CD1c-positive myeloid dendritic cell (primary cell): ENCODE measurements at regions not wholly inside any gene's neighbourhood (a gene's known extent, or its start where the extent isn't known, plus 50 kb on each side); places are given as distances from the start of the nearest gene placed in this dataset.
A peak's percentile ranks its signal among the peaks of the same experiment; 100 is the strongest.

Source experiments
- DNase-seq: peaks from one replicate; pipeline ENCODE4 v3.0.0-alpha.2; 2016; ENCODE audit errors: extremely low spot score

GRCh38 chr2:212711856-212712255, 173.3 kb upstream of the ERBB4 start:
- no peak for DNase-seq

DNA sequence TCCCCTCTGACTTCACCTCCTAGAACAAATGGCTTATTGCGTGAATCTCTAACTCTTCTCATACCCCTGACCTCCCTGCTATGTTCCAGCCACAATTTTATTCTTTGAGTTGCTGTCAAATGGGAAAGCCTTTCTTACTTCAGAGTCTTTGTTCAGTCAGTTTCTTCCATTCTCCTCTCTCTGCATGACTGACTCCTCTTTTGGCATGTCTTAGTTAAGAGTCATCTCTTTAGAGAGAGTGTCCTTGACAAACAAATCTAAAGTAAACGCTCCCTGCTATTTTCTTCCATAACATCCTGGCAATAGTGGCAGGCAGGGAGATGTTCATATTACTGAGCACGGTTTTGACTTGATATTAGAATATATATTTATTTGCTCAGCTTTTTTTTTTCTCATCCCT, 170.7 kb upstream of the ERBB4 start:
- no peak for DNase-seq

DNA sequence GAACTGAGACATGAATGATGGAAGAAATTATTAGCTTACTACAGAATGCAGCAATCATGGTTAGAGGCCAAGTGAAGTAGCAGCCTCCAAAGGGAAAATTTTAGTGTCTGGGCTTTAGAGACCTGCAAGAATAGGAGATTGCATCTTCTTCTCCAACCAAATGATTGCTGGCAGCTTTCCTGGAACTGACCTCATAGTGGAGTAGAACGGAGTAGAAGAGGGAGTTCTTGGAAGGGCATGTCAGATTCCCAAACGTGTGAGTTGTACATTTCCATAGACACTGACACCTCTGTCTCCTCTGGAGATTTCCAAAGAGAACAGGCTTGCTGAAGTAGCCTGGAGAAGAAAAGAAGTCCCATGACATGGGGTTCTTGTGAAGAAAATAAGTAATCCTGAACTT, 169.8 kb upstream of the ERBB4 start:
- no peak for DNase-seq

GRCh38 chr2:212695426-212695825, 156.8 kb upstream of the ERBB4 start:
- DNase-seq, result no peak

DNA sequence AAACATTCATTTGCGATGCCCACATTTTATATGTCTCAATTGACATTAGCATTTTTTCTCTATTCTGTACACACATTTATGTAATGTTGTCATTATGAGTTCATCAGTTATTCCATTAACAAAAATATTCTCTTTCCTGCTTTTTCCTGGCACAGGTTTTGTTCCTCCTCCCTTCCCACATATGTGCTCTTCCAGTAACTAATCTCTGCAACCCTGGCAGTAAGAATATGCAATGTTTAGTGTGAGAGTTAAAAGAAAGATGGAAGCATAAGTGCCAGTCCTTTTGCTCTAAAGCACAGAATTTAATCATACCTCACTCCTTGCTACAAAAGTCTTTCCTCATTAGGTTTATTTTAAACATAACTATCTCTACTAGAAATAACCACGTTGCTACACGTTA, 155.8 kb upstream of the ERBB4 start:
- DNase-seq, result no peak

GRCh38 chr2:212692466-212692865, 153.9 kb upstream of the ERBB4 start:
- DNase-seq, result no peak

- DNase-seq, result peak; percentile 60
Observed at GRCh38 chr2:212686285-212686895, 147.8 kb upstream of the ERBB4 start.

- DNase-seq, result no peak
Observed at GRCh38 chr2:212683346-212684097, 144.9 kb upstream of the ERBB4 start.

DNA sequence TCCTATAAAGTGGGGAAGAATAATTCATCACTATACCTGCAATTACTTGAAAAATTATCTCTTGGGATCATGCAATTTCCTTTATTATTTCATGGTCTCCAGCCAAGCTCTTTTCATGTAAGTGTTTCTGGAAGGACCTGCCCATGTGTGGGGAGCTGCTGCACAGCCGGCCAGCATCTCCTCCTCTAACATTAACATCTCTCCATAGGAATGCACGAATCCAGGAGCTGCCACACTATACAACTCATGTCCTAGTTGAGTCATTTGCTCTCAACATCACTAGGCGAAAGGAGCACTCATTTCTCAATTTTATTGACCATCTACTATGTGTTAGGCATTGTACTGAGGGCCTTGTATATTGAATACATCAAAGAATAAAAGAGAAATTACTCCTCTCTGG, 144.3 kb upstream of the ERBB4 start:
- no peak for DNase-seq

GRCh38 chr2:212677466-212677865, 138.9 kb upstream of the ERBB4 start:
- no peak for DNase-seq

- no peak for DNase-seq
Observed at GRCh38 chr2:212672186-212672585, 133.6 kb upstream of the ERBB4 start.

DNA sequence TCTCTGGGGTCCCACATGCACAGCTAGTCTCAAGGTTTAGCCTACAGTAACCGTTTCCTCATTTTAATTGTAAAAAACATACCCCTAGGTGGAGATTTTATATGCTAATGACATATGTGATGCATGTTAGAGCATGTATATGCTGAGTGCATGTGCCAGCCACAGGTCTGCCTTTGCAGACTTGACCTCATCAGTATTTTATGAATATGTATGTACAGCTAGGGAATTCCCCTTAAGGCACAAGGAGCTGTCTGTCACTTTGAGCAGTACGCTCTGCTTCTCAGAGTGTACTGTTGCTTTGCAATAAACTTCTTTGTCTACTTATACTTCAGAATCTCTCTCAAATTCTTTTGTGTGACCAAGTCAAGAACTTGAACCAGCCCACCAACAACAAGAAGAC, 131.2 kb upstream of the ERBB4 start:
- DNase-seq, result no peak

GRCh38 chr2:212667751-212668316, 129.2 kb upstream of the ERBB4 start:
- no peak for DNase-seq

DNA sequence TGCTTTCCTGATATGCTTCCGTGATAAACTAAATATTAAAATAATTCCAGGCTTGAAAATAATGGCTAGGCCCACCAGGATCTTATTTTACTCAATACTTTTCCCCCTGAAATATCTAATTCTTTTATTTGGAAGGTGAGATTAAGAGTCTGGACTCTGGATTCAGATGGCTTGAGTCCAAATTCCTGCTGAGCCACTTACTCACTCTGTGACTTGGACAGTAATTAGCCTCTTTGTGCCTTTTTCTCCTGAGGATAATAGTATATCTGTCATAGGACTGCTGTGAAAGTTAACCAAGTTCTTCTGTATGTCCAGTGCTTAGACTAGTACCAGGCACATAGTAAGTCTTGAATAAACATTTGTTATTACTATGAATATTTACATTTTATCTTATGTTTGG, 127.3 kb upstream of the ERBB4 start:
- no peak for DNase-seq

DNA sequence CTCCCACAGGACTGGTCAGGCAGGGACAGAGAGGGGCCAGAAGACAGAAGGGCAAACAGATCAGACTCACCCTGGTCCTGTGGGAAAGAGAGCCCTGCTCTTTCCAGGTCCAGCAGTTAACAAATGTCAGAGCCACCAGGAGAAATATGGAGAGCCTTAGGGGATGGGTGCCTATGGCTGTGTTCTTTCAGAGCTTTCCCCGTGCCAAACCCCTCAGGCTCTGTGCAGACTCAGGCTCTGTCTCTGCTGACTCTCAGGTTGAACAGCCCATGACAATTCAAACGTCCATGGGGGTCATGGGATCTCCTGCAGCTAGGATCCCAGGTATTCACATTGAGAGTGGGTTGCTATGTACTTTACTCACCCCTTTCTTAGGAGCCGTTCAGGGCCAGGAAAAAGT, 120.8 kb upstream of the ERBB4 start:
- DNase-seq, result no peak

DNA sequence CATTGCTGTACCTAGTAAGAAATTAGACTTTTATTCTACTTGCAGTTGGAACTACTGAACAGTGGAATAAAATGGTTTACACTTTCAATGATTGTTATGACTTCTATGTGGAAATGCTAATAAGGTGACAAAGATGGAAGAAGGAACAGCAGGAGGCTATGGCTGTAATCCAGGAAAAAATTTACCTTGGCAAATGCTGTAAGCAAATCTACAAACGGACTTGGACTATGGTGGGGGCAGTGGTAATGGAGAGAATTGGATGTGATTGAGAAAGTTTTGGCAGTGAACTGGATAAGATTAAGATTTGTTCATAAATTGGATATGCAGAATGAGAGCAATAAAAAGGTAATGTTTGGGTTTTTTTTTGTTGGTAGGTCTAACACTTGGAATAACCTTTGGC, 111.0 kb upstream of the ERBB4 start:
- no peak for DNase-seq

GRCh38 chr2:212646698-212647366, 108.2 kb upstream of the ERBB4 start:
- DNase-seq, result no peak

GRCh38 chr2:212644195-212644837, 105.7 kb upstream of the ERBB4 start:
- DNase-seq, result no peak

- DNase-seq, result no peak
Observed at GRCh38 chr2:212640428-212640827, 101.8 kb upstream of the ERBB4 start.

- DNase-seq, result no peak
Observed at GRCh38 chr2:212638694-212639093, 100.1 kb upstream of the ERBB4 start.

DNA sequence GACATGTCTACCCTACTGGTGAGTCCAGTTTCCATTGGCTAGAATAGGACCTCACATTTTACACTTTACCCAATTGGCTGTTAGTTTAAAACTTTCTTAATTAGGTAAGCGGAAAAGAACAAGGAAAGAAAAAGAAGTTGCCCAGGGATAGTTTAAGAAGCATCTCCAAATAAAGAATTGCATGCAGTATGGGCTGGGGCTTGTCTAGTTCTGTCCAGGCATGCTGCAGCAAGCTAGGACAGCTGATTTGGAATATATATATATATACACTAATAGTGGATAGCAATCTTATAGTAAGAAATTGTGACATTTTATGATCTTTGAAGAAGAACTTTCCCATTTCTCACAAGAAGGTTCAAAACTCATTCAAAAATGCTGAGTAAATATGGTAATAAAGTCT, 90.0 kb upstream of the ERBB4 start:
- DNase-seq, result no peak

DNA sequence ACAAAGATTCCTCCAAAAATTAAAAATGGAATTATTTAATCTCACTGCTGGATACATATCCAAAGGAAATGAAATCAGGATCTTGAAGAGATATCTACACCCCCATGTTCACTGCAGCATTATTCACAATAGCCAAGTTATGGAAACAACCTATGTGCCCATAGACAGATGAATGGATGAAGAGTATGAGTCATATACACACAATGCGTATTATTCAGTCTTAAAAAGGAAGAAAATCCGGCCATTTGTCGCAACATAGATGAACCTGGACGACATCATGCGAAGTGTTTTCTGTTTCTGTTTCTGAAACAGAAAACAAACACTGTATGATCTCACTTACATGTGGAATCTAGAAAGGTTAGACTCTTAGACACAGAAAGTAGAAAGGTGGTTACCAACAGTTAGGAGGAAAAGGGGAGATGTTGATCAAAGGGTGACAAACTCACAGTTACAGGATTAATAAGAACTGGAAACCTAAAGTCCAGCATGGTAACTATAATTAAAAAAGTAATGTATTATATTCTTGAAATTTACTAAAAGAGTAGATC, 87.8 kb upstream of the ERBB4 start:
- no peak for DNase-seq
